HUES48 (cell line): ENCODE measurements at regions not wholly inside any gene's neighbourhood (a gene's known extent, or its start where the extent isn't known, plus 50 kb on each side); places are given as distances from the start of the nearest gene placed in this dataset.

ENCODE experiments used
- H3K27ac ChIP-seq: one replicate; pipeline ENCODE4 v1.7.0; 2013; ENCODE audit warnings: low read depth, low read length, inconsistent platforms
- H3K27me3 ChIP-seq: 2 replicates; pipeline ENCODE4 v1.6.1; 2013; ENCODE audit warnings: mild to moderate bottlenecking, low read length; ENCODE audit not compliant: control insufficient read depth, insufficient read depth
- H3K36me3 ChIP-seq: 2 replicates; pipeline ENCODE4 v1.6.1; 2013; ENCODE audit warnings: low read length; ENCODE audit not compliant: control insufficient read depth, insufficient read depth
- H3K4me1 ChIP-seq: 2 replicates; pipeline ENCODE4 v1.6.1; 2013; ENCODE audit warnings: mild to moderate bottlenecking, low read length; ENCODE audit not compliant: control insufficient read depth, insufficient read depth
- H3K4me3 ChIP-seq: 2 replicates; pipeline ENCODE4 v1.5.1; 2013; ENCODE audit warnings: mild to moderate bottlenecking, low read depth, low read length
- H3K9ac ChIP-seq: 2 replicates; pipeline ENCODE4 v1.6.1; 2013; ENCODE audit warnings: mild to moderate bottlenecking, low read depth, low read length, moderate library complexity
- H3K9me3 ChIP-seq: 2 replicates; pipeline ENCODE4 v1.6.1; 2013; ENCODE audit warnings: low read length; ENCODE audit not compliant: control insufficient read depth, insufficient read depth

- H3K4me3 ChIP-seq, result no peak overlapping the region
- no peaks in the 10 kb centered on the region for H3K4me1 ChIP-seq
- H3K27me3 ChIP-seq, result no peaks in the 10 kb centered on the region
- H3K27ac ChIP-seq, result no peak overlapping the region
- H3K9me3 ChIP-seq, result no peaks in the 10 kb centered on the region
- H3K9ac ChIP-seq, result no peak overlapping the region
- no peaks in the 10 kb centered on the region for H3K36me3 ChIP-seq
These were observed 535.8 kb upstream of the SGCG start for GRCh38 chr13:22644941-22645340.

DNA sequence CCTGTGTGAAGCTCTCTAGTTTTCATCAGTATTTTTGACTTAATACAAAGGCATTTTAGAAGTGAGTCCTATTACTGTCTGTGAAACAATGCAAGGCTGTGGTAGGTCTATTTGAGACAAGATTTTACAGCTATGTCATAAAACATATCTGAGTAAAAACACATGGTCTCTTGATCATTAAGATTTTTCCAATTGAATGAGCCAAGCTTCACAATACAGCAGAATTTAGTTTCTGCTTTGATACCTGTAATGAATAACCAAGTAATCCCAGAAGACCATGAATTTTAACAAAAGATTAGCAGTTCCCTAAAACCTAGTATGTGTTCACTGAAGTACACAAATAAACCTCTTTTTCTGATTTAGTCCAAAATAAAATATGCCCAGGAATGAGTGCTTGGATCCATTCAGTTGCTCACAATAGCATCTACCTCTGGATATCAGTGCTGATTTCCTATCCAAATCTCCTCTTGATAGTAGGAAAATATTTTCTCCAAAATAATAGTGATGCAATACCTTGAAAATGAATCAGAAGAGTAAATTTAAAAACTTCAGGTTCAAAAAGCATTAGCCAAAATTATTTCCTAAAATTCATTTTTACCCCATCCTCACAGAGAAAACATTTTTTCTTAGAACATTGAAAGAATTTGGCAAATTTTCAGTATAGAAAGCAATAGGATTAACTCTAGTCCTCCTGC lies 533.5 kb upstream of the SGCG start:
- no peak overlapping the region for H3K4me3 ChIP-seq
- H3K9ac ChIP-seq, result no peak overlapping the region
- no peaks in the 10 kb centered on the region for H3K9me3 ChIP-seq
- no peak overlapping the region for H3K27ac ChIP-seq
- H3K36me3 ChIP-seq, result no peaks in the 10 kb centered on the region
- no peaks in the 10 kb centered on the region for H3K4me1 ChIP-seq
- H3K27me3 ChIP-seq, result no peaks in the 10 kb centered on the region

DNA sequence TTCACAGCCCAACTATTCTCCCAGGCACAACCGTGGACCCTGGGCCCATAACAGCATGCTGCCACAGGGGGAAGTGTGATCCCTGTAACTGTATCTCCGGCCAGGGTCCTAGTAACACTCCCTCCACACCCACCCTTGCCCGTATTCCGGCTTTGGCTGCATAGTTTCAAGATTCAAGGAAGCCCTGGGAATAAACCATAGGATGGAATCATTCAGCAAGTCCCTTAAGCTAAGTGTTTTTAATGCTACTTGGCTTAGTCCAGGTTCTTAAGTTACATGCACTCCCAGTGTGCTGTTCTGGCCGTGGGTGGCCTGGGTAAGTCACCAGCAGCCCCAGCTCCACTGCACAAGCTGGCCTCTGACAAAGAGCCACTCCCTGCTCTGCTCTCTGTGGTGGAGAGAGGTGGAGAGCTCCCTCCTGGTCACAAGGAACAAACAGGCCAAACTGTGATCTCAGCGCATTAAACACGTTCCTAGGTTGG lies 532.4 kb upstream of the SGCG start:
- Histone ChIP-seq H3K4me1 (no peaks in the 10 kb centered on the region), H3K36me3 (no peaks in the 10 kb centered on the region), H3K4me3 (no peak overlapping the region), H3K27me3 (no peaks in the 10 kb centered on the region), H3K27ac (no peak overlapping the region), H3K9me3 (no peaks in the 10 kb centered on the region), H3K9ac (no peak overlapping the region)

DNA sequence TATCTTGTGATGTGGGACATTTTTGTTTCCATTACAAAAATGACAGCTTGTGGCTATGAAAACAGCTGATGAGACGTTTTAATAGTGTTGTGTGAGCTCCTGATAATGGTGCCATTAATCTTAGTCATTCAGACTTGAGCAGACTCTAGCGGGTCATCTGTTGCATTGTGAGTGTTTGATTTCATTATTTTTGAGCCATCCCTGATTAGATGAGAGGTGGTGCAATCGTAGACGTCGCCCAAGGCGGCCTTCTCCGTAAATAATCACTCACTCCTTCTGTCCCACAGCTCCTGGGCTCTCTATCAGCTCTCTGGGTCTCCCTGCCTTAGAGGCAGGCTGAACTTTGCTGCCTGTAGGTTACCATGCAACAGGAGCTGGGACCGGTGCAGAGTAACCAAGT lies 528.0 kb upstream of the SGCG start:
- no peaks in the 10 kb centered on the region for H3K4me1 ChIP-seq
- H3K9me3 ChIP-seq, result no peaks in the 10 kb centered on the region
- H3K9ac ChIP-seq, result no peak overlapping the region
- no peaks in the 10 kb centered on the region for H3K36me3 ChIP-seq
- no peak overlapping the region for H3K27ac ChIP-seq
- no peak overlapping the region for H3K4me3 ChIP-seq
- H3K27me3 ChIP-seq, result no peaks in the 10 kb centered on the region

DNA sequence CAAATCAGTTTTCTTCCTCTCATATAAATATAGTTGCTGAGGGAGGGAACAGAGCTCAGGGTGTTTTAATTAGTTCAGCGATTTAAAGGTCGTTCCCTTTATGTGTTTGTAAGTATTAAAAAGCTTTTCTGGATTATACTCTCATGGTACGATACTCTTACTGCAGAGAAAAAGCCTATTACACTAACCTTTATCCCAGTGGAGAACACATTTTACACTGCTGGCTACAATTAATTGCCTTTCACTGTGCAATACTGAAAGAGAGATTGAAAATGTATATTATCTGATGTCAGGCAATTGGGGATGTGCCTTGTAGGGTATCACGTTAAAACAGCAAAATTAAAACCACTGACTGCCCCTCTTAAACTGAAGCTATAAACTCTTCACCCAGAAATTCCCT lies 526.9 kb upstream of the SGCG start:
- Histone ChIP-seq H3K9ac (no peak overlapping the region), H3K4me3 (no peak overlapping the region), H3K27ac (no peak overlapping the region), H3K4me1 (no peaks in the 10 kb centered on the region), H3K36me3 (no peaks in the 10 kb centered on the region), H3K27me3 (no peaks in the 10 kb centered on the region), H3K9me3 (no peaks in the 10 kb centered on the region)

- no peaks in the 10 kb centered on the region for H3K27me3 ChIP-seq
- no peaks in the 10 kb centered on the region for H3K4me1 ChIP-seq
- H3K9me3 ChIP-seq, result no peaks in the 10 kb centered on the region
These were observed 525.5 kb upstream of the SGCG start for GRCh38 chr13:22655106-22655852.

DNA sequence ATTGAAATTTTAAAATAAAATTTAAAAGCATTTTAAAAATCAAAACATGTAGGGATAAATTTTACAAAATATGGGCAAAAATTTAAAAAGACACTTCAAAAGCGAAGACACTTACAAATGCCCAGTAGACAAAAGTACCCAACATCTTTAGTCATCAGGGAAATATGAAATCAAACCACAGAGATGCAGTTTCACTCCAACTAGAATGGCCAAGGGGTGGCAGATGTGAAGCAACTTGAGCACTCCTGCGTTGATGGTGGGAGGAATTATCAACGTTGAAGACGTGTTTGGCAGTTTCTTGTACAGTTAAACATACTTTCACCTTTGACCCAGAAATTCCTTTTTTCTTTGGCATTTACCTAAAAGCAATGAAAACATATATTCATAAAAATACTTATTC lies 518.0 kb upstream of the SGCG start:
- Histone ChIP-seq H3K4me1 (no peaks in the 10 kb centered on the region), H3K36me3 (no peaks in the 10 kb centered on the region), H3K27ac (no peak overlapping the region), H3K9ac (no peak overlapping the region), H3K4me3 (no peak overlapping the region), H3K27me3 (no peaks in the 10 kb centered on the region), H3K9me3 (no peaks in the 10 kb centered on the region)

More at GRCh38 chr13:22655106-22655852, 525.5 kb upstream of the SGCG start:
- H3K4me3 ChIP-seq, result no peak overlapping the region
- no peak overlapping the region for H3K27ac ChIP-seq
- no peak overlapping the region for H3K9ac ChIP-seq
- no peaks in the 10 kb centered on the region for H3K36me3 ChIP-seq

DNA sequence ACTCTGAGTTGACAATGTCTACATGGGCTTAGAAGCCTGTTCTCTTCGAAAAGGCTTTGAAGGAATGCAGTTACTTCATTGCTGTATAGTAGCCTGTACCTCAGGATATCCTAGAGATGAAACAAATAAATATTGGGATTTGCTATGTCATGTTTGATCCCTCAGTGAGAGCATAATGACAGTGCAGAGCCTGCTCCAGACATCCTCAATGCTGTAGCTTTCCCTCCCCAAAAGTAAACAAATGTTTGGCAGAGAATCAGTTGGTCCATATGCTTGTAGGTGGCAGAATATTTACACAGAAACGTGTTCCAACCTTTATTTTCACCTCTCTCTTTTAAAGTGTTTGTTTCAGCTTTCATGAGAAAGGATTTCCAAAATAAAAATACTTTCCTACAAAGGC lies 515.3 kb upstream of the SGCG start:
- Histone ChIP-seq H3K27ac (no peak overlapping the region), H3K9ac (no peak overlapping the region), H3K4me1 (no peaks in the 10 kb centered on the region), H3K36me3 (no peaks in the 10 kb centered on the region), H3K27me3 (no peaks in the 10 kb centered on the region), H3K4me3 (no peak overlapping the region), H3K9me3 (no peaks in the 10 kb centered on the region)

DNA sequence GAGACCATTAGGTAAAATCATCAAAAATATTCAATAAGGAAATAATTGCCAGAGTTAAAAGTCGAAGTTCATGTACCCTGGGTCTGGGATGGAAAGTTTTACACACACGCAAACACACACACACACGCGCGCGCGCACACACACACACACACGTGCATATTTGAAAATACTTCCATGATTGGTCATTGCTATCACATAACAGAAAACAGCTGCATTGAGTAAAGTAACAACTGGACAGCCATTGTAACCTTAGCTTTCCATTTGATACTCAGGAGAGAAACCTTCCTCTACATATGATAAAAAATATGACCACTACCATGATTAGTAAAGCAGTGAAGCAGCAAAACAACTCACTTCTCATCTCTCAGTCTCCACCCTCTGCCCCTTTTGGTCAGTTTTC lies 490.0 kb upstream of the SGCG start:
- no peaks in the 10 kb centered on the region for H3K4me1 ChIP-seq
- no peaks in the 10 kb centered on the region for H3K27me3 ChIP-seq
- no peak overlapping the region for H3K4me3 ChIP-seq
- no peaks in the 10 kb centered on the region for H3K36me3 ChIP-seq
- H3K9ac ChIP-seq, result no peak overlapping the region
- H3K27ac ChIP-seq, result no peak overlapping the region
- H3K9me3 ChIP-seq, result peaks cover 19% of the 10 kb centered on the region

DNA sequence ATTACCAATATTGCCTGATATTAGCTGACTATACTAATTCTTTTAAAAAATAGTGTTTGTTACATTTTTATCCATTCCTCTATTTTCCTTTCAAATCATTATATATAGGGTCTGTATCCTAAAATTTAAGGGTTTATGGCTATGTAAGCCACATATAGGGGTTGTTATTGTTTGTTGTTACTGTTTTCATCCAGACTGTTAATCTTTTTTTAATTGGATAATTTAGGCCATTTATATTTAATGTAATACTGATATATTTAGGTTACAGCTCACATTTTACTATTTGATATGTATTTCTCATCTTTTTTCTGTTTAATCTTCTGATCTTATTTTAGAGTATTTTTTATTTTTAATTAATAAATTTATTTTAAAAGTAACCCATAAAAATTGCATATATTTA lies 487.1 kb upstream of the SGCG start:
- Histone ChIP-seq H3K27me3 (no peaks in the 10 kb centered on the region), H3K27ac (no peak overlapping the region), H3K4me3 (no peak overlapping the region), H3K9ac (no peak overlapping the region), H3K9me3 (peaks cover 7% of the 10 kb centered on the region; the same call in 1 of the 2 replicates), H3K36me3 (no peaks in the 10 kb centered on the region), H3K4me1 (no peaks in the 10 kb centered on the region)

DNA sequence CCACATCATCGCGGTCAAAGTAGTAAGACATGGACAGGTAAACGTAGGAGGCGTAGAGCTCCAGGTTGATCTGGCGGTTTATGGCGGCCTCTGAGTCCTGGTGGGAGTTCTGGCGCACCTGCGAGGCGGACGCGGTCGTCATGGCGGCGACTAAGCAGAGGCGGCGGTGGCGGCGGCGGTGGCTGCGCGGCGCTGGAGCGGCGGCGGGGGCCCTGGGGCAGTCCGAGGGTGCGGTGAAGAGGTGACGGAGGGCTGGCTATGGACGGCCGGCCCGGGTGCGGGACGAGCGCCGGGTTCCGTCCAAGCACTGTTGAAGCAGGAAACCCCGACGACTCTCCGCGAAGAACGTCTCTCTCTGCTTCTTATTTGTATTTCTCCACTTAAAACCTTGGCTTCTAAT lies 484.3 kb upstream of the SGCG start:
- Histone ChIP-seq H3K36me3 (no peaks in the 10 kb centered on the region), H3K9ac (no peak overlapping the region), H3K27me3 (no peaks in the 10 kb centered on the region), H3K4me1 (no peaks in the 10 kb centered on the region), H3K4me3 (no peak overlapping the region), H3K9me3 (peaks cover 7% of the 10 kb centered on the region; the same call in 1 of the 2 replicates), H3K27ac (no peak overlapping the region)
